Colonic mucosa (tissue), 4 donors: ENCODE measurements at regions not wholly inside any gene's neighbourhood (a gene's known extent, or its start where the extent isn't known, plus 50 kb on each side); places are given as distances from the start of the nearest gene placed in this dataset.
A peak's percentile ranks its signal among the peaks of the same experiment; 100 is the strongest.

Source experiments
- DNase-seq: peaks from one replicate; pipeline ENCODE4 v3.0.0-alpha.2; 2020
- H3K27ac ChIP-seq: fragments of 200-600 bp; one replicate; pipeline ENCODE4 v1.8.0; 2021
- H3K27me3 ChIP-seq: fragments of 200-600 bp; one replicate; pipeline ENCODE4 v1.8.0; 2021
- H3K36me3 ChIP-seq: fragments of 200-600 bp; one replicate; pipeline ENCODE4 v1.8.0; 2021
- H3K4me1 ChIP-seq: fragments of 200-600 bp; one replicate; pipeline ENCODE4 v1.8.0; 2021; ENCODE audit warnings: mild to moderate bottlenecking
- H3K4me3 ChIP-seq: fragments of 200-600 bp; one replicate; pipeline ENCODE4 v1.8.0; 2021
- H3K9ac ChIP-seq, 2 donors: one replicate each; pipeline ENCODE4 v1.7.0; 2013; ENCODE audit warnings: control low read depth in 2 of 2, low read depth in 2 of 2, low read length in 2 of 2
- H3K9me3 ChIP-seq: fragments of 200-600 bp; one replicate; pipeline ENCODE4 v1.8.0; 2021
- CTCF ChIP-seq: fragments of 200-600 bp; IDR thresholded peaks from one replicate; pipeline ENCODE4 v1.8.0; 2022; ENCODE audit warnings: antibody characterized with exemption, mild to moderate bottlenecking
- intact Hi-C: fragments of 100-400 bp; cut with DNase I; formaldehyde crosslinking; loops from one replicate; pipeline ENCODE4 v1.14.1; 2022
- donor health status: healthy.
- donor health status: DM: no; HTN: no; CAD: no.
- donor health status: DM: no; HTN: no; CAD: no.

DNA sequence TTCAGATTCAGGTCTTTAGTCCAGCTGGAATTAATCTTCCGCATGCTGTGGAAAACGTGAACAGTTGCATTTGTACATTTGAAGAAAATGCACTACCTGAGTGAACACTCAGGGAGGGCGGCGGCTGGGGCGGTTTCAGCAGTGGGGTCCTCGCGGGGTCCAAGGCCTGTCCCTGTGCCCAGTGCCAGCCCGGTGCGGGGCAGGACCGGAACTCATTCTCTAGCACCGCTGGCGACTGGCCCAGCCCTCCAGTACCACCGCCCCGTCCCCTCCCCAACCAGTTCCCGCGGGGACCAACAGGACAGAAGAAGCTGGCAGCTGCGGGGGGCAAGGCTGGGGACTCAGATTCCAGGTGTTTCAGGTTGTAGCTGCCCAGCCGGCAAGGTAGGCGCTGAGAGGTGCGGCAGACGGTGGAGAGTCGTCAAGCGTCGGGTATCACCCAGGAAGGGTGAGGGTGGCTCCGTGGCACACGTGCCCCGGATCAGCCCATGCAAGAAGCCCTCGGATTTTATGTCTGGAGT is 72.2 kb upstream of the ARNT2 start:
- DNase-seq, result no peak
- no peaks in the 10 kb centered on the region for H3K36me3 ChIP-seq
- H3K4me3 ChIP-seq, result no peak overlapping the region
- no peak overlapping the region for H3K9ac ChIP-seq
- H3K4me1 ChIP-seq, result no peaks in the 10 kb centered on the region
- no peak for TF ChIP-seq CTCF
- H3K27ac ChIP-seq, result no peak overlapping the region
- intact Hi-C loops, result no loop called here
- no peaks in the 10 kb centered on the region for H3K27me3 ChIP-seq
- H3K9me3 ChIP-seq, result no peaks in the 10 kb centered on the region

DNA sequence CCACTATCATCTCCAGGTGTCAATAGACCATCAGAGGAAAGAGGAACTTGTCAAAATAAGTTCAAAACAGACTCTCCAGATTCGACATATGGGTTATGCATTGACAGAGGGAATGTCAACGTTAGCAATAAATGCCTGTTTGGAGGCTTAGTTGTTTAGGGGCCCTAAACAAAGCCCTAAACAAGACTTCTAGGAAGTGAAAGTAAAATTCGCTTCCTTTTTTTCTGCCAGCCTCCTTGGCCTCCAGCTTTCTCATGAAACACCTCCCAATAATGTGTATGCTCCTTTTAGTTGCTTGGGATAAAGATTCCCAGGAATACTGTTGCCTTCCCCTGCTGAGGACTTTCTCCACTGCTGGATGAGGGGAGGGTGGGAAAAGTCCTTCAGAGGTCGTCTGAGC is 70.9 kb upstream of the ARNT2 start:
- Histone ChIP-seq H3K4me1 (no peaks in the 10 kb centered on the region), H3K27ac (no peak overlapping the region), H3K27me3 (no peaks in the 10 kb centered on the region), H3K36me3 (no peaks in the 10 kb centered on the region), H3K4me3 (no peak overlapping the region), H3K9me3 (no peaks in the 10 kb centered on the region), H3K9ac (no peak overlapping the region)
- no peak for DNase-seq
- no peak for TF ChIP-seq CTCF
- intact Hi-C loops, result no loop called here

- H3K36me3 ChIP-seq, result no peaks in the 10 kb centered on the region
- no peak for TF ChIP-seq CTCF
- no peak overlapping the region for H3K4me3 ChIP-seq
- H3K4me1 ChIP-seq, result no peaks in the 10 kb centered on the region
- no peak overlapping the region for H3K27ac ChIP-seq
- H3K27me3 ChIP-seq, result no peaks in the 10 kb centered on the region
- DNase-seq, result no peak
- H3K9ac ChIP-seq, result no peak overlapping the region
- no peaks in the 10 kb centered on the region for H3K9me3 ChIP-seq
- intact Hi-C loops, result no loop called here
These were observed 69.7 kb upstream of the ARNT2 start for GRCh38 chr15:80334521-80334920.

- no peak for DNase-seq
- H3K27me3 ChIP-seq, result no peaks in the 10 kb centered on the region
- H3K9me3 ChIP-seq, result no peaks in the 10 kb centered on the region
- H3K4me3 ChIP-seq, result no peak overlapping the region
- no peaks in the 10 kb centered on the region for H3K4me1 ChIP-seq
- no peak overlapping the region for H3K27ac ChIP-seq
- no peak overlapping the region for H3K9ac ChIP-seq
- H3K36me3 ChIP-seq, result no peaks in the 10 kb centered on the region
- TF ChIP-seq CTCF, result no peak
- intact Hi-C loops, result no loop called here
These were observed 64.6 kb upstream of the ARNT2 start for GRCh38 chr15:80339601-80340000.

DNA sequence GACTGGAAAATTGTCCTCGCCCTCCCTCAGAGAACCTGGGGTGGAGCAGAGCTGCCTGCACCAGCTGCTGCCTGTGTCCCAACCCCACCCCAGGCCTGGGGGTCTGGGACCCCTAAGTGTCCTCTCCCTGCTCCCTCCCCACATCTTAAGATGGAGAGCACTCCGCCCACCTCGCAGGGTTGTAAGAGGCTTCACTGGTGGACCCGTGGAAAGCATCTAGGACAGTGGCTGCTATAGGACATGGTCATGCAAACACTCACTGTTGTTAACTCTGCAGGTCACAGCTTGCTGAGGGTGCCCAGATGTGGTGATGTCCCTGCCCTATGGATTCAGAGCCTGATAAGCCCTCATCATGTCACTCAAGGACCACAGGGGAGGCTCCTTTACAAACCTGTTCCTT is 62.0 kb upstream of the ARNT2 start:
- Histone ChIP-seq H3K27me3 (no peaks in the 10 kb centered on the region), H3K9ac (no peak overlapping the region), H3K4me3 (no peak overlapping the region), H3K9me3 (no peaks in the 10 kb centered on the region), H3K27ac (no peak overlapping the region), H3K36me3 (no peaks in the 10 kb centered on the region), H3K4me1 (no peaks in the 10 kb centered on the region)
- intact Hi-C loops, result no loop called here
- TF ChIP-seq CTCF, result no peak
- no peak for DNase-seq

GRCh38 chr15:80343554-80343992 is 60.6 kb upstream of the ARNT2 start:
- intact Hi-C loops, result no loop called here
- no peaks in the 10 kb centered on the region for H3K9me3 ChIP-seq
- H3K36me3 ChIP-seq, result no peaks in the 10 kb centered on the region
- TF ChIP-seq CTCF, result no peak
- H3K27ac ChIP-seq, result no peak overlapping the region
- H3K9ac ChIP-seq, result no peak overlapping the region
- no peak overlapping the region for H3K4me3 ChIP-seq
- H3K4me1 ChIP-seq, result no peaks in the 10 kb centered on the region
- peak; percentile 49 for DNase-seq
- H3K27me3 ChIP-seq, result no peaks in the 10 kb centered on the region
